ENCODE measurements at regions not wholly inside any gene's neighbourhood (a gene's known extent, or its start where the extent isn't known, plus 50 kb on each side); places are given as distances from the start of the nearest gene placed in this dataset.
"Not testable (repeated sequence)": the region's sequence is repeated elsewhere in the genome, so short reads cannot be mapped to it uniquely, and the experiment has no call there.

DNA sequence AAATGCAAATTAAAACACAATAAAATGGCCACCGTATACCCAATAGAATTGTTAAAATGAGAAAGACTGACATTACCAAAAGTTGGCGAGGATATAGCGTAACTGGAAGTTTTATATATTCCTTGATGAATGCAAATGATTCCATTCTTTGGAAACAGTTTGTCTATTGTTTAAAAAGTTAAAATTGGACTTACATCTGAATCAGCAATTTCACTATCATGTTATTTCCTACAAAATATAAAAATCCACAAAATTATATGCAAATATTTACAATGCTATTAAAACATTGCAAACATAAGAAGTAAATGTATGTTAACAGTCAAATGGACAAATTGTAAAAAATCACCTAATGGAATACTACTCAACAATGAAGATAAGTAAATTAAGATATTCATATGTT lies 852.2 kb upstream of the NDST4 start:
- H3K4me2 ChIP-seq = no peak overlapping the region
- H3K79me2 ChIP-seq (replicated peaks; ENCODE audit: insufficient read depth) = no peaks in the 10 kb centered on the region
- no peaks in the 10 kb centered on the region for H3K36me3 ChIP-seq (ENCODE audit: insufficient read depth)
- TF ChIP-seq CTCF (conservative IDR thresholded peaks at IDR 0.05; ENCODE audit: low read depth in 2 of 2) (no peak), NANOG (IDR thresholded peaks at IDR 0.05; ENCODE audit: borderline replicate concordance) (no peak), CREB1 (CRISPR knock-in tag; IDR thresholded peaks at IDR 0.05; ENCODE audit: low read depth) (no peak)
- TF ChIP-seq, protein P1, sequence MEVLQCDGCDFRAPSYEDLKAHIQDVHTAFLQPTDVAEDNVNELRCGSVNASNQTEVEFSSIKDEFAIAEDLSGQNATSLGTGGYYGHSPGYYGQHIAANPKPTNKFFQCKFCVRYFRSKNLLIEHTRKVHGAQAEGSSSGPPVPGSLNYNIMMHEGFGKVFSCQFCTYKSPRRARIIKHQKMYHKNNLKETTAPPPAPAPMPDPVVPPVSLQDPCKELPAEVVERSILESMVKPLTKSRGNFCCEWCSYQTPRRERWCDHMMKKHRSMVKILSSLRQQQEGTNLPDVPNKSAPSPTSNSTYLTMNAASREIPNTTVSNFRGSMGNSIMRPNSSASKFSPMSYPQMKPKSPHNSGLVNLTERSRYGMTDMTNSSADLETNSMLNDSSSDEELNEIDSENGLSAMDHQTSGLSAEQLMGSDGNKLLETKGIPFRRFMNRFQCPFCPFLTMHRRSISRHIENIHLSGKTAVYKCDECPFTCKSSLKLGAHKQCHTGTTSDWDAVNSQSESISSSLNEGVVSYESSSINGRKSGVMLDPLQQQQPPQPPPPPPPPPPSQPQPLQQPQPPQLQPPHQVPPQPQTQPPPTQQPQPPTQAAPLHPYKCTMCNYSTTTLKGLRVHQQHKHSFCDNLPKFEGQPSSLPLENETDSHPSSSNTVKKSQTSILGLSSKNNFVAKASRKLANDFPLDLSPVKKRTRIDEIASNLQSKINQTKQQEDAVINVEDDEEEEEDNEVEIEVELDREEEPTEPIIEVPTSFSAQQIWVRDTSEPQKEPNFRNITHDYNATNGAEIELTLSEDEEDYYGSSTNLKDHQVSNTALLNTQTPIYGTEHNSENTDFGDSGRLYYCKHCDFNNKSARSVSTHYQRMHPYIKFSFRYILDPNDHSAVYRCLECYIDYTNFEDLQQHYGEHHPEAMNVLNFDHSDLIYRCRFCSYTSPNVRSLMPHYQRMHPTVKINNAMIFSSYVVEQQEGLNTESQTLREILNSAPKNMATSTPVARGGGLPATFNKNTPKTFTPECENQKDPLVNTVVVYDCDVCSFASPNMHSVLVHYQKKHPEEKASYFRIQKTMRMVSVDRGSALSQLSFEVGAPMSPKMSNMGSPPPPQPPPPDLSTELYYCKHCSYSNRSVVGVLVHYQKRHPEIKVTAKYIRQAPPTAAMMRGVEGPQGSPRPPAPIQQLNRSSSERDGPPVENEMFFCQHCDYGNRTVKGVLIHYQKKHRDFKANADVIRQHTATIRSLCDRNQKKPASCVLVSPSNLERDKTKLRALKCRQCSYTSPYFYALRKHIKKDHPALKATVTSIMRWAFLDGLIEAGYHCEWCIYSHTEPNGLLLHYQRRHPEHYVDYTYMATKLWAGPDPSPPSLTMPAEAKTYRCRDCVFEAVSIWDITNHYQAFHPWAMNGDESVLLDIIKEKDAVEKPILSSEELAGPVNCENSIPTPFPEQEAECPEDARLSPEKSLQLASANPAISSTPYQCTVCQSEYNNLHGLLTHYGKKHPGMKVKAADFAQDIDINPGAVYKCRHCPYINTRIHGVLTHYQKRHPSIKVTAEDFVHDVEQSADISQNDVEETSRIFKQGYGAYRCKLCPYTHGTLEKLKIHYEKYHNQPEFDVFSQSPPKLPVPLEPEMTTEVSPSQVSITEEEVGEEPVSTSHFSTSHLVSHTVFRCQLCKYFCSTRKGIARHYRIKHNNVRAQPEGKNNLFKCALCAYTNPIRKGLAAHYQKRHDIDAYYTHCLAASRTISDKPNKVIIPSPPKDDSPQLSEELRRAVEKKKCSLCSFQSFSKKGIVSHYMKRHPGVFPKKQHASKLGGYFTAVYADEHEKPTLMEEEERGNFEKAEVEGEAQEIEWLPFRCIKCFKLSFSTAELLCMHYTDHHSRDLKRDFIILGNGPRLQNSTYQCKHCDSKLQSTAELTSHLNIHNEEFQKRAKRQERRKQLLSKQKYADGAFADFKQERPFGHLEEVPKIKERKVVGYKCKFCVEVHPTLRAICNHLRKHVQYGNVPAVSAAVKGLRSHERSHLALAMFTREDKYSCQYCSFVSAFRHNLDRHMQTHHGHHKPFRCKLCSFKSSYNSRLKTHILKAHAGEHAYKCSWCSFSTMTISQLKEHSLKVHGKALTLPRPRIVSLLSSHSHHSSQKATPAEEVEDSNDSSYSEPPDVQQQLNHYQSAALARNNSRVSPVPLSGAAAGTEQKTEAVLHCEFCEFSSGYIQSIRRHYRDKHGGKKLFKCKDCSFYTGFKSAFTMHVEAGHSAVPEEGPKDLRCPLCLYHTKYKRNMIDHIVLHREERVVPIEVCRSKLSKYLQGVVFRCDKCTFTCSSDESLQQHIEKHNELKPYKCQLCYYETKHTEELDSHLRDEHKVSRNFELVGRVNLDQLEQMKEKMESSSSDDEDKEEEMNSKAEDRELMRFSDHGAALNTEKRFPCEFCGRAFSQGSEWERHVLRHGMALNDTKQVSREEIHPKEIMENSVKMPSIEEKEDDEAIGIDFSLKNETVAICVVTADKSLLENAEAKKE (CRISPR knock-in tag; IDR thresholded peaks at IDR 0.05) = no peak
- no peak overlapping the region for H3K4me3 Mint-ChIP-seq
- DNase-seq (ENCODE audit: low spot score) (no peak), ATAC-seq (no peak)
- peaks cover 10% of the 10 kb centered on the region; the same call in 2 of the 3 replicates for H3K9me3 Mint-ChIP-seq
- no peak overlapping the region for H3K4me3 ChIP-seq
- H3K4me1 ChIP-seq (ENCODE audit: insufficient read depth) = no peaks in the 10 kb centered on the region
- no peak overlapping the region for H3K27ac Mint-ChIP-seq
- peaks cover 12% of the 10 kb centered on the region; the same call in 2 of the 3 replicates for H3K36me3 Mint-ChIP-seq (ENCODE audit: low read depth)
- no peaks in the 10 kb centered on the region for H3K27me3 Mint-ChIP-seq (ENCODE audit: insufficient read depth, low read depth, poor library complexity)
- no peak overlapping the region for H2AFZ ChIP-seq
- no peaks in the 10 kb centered on the region for H3K27me3 ChIP-seq (ENCODE audit: insufficient read depth)
- H4K20me1 ChIP-seq (replicated peaks; ENCODE audit: insufficient read depth) = no peaks in the 10 kb centered on the region
- H3K4me1 Mint-ChIP-seq = no peaks in the 10 kb centered on the region
- H3F3A ChIP-seq (replicated peaks; ENCODE audit: low read depth) = no peaks in the 10 kb centered on the region
- no peaks in the 10 kb centered on the region for H3K9me2 ChIP-seq (ENCODE audit: insufficient read depth)
- no peak overlapping the region for H3K27ac ChIP-seq (ENCODE audit: low read depth)

GRCh38 chr4:115956054-115956796 lies 842.8 kb upstream of the NDST4 start:
- not testable (repeated sequence) for H3K4me2 ChIP-seq; H3K27me3 ChIP-seq (ENCODE audit: insufficient read depth); H3K27me3 Mint-ChIP-seq (ENCODE audit: insufficient read depth, low read depth, poor library complexity); H3K4me3 ChIP-seq; H3K27ac ChIP-seq (ENCODE audit: low read depth); H3K36me3 ChIP-seq (ENCODE audit: insufficient read depth); ATAC-seq; DNase-seq (ENCODE audit: low spot score); H3F3A ChIP-seq (replicated peaks; ENCODE audit: low read depth); H3K4me1 ChIP-seq (ENCODE audit: insufficient read depth); H3K79me2 ChIP-seq (replicated peaks; ENCODE audit: insufficient read depth); H3K4me1 Mint-ChIP-seq; H3K9me3 Mint-ChIP-seq; H3K36me3 Mint-ChIP-seq (ENCODE audit: low read depth); H3K27ac Mint-ChIP-seq; H3K9me2 ChIP-seq (ENCODE audit: insufficient read depth); H4K20me1 ChIP-seq (replicated peaks; ENCODE audit: insufficient read depth); H3K4me3 Mint-ChIP-seq
- peak overlapping the region; percentile 93; the same call in 1 of the 2 replicates for H2AFZ ChIP-seq

Measured in GM23338 (cell line).